ENCODE measurements at regions not wholly inside any gene's neighbourhood (a gene's known extent, or its start where the extent isn't known, plus 50 kb on each side); places are given as distances from the start of the nearest gene placed in this dataset.
"Not testable (repeated sequence)": the region's sequence is repeated elsewhere in the genome, so short reads cannot be mapped to it uniquely, and the experiment has no call there.

DNA sequence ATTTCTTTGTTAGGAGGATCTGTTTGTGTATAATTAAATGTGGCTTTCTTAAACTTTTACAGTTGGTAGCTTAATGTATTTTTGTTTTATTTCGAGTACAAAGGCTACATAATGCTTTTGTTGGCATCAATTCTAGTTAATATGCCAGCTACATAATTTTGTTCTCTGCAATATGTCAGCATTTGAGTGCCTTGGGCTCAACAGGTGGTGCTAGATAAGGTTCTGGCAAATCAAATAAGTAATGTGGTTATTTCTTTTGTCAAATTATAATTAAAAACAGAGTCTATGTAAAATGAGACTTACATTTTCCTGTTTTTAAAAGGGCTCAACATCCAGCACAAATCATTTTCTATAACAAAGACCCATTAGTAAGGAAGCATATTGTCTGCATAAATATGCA lies 410.6 kb upstream of the NR5A2 start:
- no peak for DNase-seq

DNA sequence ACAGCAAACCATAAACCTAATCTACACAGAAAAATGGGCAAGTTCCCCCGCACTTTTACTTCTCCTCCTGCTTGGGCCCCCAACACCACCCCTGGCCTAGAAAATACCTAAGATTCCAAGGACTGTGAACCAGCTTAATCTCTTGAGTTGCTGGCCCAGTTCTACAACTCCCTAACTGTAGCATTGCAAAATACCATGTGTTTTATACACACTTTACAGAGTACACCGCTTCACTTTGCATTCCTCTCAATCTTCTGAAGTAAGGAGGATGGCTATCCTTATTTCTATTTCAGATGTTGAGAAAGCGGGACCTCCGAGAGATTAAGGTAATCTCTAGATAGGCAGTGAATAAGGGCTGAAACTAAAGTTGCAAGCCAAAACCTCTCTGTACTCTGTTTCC lies 408.3 kb upstream of the NR5A2 start:
- DNase-seq = no peak

DNA sequence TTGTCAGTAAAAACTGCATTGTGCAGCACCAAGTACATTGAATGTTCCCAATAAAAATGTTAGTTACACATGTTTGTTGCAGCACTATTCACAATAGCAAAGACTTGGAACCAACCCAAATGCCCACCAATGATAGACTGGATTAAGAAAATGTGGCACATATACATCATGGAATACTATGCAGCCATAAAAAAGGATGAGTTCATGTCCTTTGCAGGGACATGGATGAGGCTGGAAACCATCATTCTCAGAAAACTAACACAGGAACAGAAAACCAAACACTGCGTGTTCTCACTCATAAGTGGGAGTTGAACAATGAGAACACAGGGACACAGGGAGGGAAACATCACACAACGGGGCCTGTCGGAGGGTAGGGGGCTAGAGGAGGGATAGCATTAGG lies 401.3 kb upstream of the NR5A2 start:
- not testable (repeated sequence) for DNase-seq

DNA sequence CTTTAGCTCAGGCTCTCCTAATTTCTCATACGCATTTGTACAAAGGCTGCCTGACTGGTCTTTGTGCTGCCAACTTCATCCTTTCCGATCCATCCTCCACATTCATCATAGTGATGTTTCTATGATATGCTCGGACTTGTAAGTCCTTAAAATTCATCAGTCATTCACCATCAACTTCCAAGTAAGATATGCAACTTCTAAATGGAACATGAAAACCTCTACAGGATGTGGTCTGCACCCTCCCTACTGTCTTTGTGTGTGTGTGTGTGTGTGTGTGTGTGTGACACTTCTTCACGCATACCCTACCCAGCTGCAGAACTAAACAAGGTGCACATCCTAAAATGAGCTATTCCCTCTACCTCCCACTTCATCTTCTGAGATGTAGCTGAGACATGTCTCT lies 397.9 kb upstream of the NR5A2 start:
- DNase-seq = no peak

DNA sequence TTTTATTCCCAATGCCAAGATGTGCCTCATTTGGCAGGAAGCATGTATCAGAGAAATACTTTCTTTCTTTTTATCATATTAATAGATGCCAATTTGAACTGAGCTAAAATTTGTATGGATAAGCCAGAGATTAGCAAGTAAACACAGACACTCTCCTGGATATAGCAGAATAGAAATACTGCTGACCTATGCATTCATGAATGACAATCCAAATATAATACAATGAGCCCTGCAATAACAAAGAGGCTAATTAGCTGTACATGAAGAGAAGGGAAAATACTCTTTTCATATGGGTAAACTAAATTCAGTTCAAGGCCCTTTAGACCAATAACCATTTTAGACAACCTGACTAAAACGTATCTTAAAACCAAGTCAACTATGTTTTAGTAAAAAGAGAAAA lies 388.1 kb upstream of the NR5A2 start:
- no peak for DNase-seq

DNA sequence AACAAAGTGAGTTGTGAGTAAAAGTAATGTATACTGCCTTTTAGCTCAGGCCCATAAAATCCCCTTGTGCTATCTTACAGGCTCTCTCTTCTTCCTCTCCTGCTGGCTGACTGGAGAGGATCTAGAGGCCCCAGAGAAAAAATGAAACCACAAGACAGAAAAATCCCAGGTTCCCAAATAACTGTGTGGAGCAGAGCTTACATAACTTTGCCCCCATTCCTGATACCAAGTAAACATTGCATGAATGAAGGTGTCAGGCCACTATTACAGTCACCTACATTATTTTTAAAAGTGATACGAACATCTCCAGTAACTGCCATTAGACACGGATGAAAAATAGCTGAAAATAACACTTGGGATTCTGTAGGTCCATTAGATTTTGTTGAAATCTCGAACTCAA lies 386.0 kb upstream of the NR5A2 start:
- DNase-seq = no peak

DNA sequence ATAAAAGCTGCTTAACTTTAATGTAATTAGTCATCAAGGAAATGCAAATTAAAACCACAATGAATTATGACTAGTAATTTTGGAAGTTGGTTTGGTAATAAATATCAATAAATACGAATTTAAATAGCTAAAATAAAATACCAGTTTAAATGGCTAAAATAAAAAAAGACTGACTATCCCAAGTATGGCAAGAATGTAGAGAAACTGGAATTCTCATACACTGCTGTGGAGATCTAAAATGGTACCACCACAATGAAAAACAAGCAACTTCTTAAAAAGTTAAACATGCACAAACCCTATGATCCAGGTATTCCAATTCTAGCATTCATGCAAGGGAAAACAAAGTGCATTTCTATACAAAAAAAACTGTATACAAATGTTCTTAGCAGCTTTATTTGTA lies 382.6 kb upstream of the NR5A2 start:
- DNase-seq = no peak

DNA sequence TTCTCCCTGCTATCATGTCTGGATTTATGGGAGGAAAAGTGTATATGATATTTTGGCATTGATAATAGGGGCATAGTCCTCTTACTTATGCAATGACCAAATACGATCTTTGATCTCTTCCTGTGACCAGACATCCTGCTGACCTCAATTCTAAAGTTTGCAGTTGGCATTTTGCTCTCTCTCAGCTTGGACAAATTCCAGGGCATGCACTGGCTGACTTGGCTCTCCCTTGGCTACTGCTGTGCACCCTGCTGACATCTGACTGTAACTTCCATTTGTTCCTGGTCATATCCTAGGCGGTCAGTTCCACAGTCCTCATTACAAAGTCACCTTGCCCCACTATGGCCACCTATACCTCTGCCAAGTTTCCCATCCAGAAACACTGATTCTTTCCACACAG lies 380.7 kb upstream of the NR5A2 start:
- peak in 1 of 3 donors; percentile 11 for DNase-seq

DNA sequence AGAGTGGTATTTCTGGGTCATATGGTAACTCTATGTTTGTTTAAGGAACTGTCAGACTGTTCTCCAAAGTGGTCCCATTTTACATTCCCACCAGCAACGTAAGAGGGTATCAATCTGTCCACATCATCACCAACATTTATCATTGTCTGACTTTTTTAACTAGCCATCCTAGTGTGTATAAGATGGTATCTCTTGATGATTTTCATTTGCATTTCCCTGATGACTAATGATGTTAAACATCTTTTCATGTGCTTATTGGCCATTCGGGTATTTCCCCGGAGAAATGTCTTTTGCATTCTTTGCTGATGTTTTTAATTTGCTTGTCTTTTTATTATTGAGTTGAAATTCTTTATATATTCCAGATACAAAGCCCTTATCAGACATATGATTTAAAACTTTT lies 370.1 kb upstream of the NR5A2 start:
- no peak for DNase-seq

DNA sequence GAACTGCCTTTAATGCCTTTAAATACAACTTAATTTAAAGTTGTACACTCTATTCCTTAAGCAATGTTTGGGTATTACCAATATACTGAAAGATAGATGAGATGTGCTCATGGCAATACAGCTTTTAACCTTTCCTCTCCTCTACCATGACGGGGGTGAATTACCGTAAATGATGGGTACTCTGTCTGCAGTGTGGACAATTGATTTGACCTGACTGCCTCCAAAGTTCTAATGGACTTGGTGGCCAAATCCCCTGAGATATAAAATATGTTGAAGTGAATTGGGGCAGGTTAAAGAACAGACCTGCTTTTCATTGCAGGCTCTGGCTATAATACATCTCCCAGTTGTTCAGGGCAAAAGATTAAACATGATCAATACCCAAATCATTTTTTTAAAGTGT lies 367.4 kb upstream of the NR5A2 start:
- DNase-seq = no peak

DNA sequence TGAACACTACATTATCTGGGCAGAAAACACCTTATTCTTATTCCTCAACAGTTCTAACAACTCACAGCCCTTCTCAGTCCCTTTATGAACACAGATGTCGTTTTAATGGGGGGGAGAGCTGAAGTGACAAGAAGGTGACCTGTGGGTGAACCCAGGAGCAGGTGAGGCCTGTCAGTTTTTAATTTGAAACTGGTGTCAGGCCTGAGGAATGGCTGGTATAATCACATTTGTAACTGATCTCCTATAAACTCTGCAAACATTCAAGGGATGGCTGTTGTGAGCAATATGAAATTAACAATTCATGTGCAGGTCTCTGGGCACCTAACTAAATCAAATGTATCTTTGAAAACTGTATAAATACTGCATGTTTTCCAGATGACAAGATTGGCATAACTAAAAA lies 362.1 kb upstream of the NR5A2 start:
- no peak for DNase-seq

DNA sequence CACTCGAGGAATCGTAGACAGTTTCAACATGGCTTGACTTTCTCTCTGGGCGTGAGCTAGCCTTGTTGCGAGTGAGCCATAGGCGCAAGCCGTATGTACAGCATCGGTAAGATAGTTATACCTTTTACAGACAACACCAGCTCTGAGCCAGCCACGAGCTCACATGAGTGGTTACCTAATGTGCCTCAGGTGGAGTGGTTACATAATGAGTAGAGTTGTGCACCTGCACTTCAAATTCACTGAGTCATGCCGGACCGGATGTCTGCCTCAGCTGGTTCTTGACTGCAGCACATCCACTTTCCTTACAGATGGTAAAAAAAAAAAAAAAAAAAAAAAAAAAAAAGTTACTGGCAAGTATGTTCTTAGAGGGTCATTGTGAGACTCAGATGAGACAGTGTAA lies 360.4 kb upstream of the NR5A2 start:
- no peak for DNase-seq

DNA sequence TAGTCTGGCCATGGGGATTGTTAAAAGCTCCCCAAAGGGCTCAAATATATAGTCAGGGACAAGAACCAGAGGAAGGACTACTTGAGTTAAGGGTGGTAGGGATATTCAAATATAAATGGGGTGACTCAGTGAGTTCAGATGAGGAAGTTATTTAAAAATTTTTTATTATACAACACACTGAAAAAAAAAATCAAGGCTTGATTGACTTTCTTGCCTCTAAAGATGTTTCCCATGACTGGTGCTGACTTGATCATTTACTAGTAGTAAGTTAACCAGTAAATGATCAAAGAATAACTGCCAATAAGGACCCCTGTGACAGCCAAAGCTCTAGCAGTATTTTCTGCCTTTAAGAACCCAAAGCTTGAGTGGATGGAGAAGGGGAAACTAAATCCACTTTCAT lies 357.6 kb upstream of the NR5A2 start:
- no peak for DNase-seq

DNA sequence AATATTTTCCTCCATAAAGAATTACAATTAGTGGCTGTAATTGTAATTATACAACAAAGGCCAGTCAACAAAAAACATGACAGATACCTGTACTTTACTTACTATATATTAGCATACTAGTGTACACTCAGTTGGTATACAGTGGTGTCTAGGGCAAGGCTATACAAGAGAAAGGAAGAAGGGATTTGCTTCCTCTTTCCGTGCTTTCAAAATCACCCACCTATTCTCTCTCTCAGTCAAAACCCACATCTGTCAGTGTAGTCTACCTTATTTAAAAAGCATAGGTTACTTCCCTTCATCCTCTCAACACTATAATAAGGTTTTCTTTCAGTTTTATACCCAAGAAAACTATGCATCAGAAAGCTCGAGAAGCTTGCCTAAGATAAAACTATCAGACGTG lies 355.8 kb upstream of the NR5A2 start:
- DNase-seq = no peak

DNA sequence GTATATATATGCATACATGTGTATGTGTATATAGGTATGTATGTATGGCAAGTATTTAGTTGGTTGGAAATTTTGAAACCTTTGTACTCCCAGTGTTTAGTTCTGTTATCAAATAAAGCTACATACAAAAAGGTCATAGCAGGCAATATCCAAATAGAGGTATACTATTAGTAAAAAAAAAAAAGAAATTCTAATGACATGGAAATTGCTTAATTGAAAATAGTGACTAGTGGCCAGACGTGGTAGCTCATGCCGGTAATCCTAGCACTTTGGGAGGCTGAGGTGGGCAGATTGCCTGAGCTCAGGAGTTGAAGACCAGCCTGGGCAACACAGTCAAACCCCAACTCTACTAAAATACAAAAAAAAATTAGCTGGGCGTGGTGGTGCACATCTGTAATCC lies 351.6 kb upstream of the NR5A2 start:
- DNase-seq = no peak

DNA sequence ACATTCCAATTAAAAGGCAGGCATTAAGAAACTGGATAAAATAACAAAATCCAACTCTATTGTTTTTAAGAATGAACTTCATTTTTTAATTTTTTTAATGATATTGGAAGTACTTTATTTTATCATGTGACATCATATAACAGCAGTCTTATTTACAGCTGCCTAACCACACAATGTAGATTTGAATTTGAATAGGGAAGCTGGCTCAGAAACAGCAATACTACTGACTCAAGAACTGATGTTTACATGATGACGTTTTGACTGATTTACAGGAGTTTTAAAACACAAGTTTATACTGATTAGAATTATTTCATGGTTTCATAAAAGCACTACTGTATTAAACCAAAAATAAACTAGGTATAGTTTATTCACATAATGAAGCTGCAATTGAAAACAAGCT lies 348.7 kb upstream of the NR5A2 start:
- no peak for DNase-seq

DNA sequence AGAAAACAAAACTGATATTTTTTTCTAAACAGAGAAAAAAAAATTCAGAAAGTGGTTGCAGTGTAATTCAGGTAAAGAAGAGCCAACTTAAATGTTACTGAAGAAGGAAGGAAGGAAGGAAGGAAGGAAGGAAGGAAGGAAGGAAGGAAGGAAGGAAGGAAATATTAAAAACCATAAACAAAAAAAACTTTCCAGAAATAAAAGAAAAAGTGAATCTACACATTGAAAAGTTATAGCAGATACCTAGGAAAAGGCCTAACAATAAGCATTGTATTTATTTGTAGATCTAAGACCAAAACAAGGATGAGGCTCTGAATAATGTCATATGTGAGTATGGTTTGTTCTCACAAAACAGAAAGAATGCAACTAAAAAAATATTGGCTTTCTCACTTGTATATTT lies 345.4 kb upstream of the NR5A2 start:
- DNase-seq = no peak

DNA sequence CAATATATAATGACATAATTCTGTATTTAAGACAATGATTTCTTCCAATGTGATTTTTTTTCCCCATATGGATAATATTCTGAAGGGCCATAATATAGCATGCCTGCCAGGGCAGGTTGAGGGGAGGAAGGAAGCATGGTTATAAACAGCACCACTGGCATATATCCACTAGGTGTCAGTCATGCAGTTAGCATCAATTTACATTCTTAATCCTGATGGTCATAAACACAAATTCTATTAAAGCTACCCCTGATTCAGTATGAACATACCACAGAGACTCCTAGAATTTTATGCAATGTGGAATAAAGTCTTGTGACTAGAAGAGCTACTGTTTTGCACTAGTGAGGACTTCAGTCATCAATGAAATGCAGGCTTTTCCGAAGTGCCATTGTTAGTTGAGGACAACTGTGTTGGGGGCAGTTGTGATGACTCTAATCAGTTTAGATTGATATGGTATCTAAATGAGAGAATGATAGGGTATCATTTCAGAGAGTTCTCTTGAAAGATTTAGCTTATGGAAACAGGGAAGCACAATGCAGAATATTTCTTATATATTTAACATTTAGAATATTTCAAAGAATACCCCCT lies 342.7 kb upstream of the NR5A2 start:
- DNase-seq = peak; percentile 39 to 62 (median 45)

DNA sequence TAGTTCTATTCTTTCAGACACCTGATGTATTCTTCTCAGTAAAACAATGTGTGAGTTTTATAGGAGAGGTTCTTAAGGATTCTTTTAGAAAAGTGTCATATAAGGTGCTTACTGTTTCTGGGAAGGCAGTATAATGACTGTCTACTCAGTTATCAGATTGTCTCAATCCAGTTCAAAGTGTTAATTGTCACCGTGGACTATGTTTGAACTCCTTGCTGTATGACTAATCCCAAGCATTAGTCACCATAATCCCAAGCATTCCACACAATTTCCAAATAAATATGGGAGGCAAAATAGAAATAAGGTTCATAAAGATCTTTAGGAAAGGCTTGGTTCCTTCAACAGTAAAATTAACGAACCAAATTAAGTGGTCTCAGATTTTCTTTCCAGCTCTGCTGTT lies 342.1 kb upstream of the NR5A2 start:
- peak in 1 of 3 donors; percentile 65 for DNase-seq

DNA sequence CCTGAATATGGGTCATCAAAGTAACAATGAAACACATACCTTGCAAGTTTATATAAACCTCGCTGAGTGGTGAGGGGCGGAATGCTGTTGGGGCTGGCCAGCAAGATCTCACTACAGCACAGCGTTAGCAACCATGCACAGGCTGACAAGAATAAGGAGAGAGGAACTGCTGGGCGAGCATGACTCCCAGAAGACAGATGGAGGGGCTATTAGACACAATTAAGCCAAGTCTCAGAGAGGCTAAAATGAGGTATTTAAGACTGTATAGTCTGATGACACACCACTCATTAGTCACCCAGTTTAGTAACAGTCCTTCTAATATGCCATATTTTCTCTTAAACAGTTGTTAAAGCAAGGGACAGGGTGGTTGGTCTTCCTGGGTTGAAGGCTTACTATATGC lies 340.2 kb upstream of the NR5A2 start:
- DNase-seq = peak in 1 of 3 donors; percentile 38

DNA sequence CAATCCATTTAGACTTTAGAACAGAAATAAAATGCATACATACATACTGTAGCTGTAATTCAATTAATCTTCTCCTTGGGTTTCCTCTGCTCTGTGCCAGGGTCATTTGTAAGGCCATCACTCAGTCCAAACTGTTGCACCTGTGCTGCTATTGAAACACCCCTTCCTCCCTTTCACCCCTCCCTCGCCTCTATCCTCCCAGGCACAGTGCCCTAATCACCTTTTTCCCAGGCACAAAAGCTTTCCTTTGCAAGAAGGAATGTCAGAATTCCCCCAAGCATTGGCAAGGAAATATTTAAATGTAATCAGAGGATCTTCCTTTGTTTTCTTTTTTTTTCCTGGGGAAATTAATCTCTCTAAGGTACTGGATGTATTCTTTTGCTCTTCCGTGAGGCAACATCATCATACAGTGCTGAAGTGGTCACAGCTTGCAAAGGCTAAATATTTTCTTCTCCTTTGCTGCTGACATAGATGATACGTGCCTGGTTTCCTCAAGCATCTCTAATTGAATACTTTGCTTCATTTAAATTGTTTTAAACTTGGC lies 339.3 kb upstream of the NR5A2 start:
- peak in 1 of 3 donors; percentile 8 for DNase-seq

DNA sequence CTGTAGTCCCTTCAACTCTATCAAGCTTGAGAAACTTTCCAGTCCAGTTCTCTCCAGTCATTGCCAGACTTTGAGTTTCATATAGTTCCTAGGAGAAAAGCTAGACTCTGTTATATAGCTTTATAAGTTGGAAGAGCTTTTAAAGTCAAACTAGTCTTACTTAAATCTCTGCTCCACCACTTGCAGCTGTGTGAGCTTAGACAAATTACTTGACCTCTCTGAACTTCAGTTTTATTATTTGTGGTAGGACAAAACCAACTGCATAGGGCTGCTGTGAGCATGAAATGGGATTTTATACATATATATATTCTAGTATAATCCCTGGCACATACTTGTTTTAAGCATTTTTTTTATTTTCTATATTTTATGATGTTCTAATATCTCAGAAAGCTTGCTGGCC lies 338.7 kb upstream of the NR5A2 start:
- DNase-seq = peak in 1 of 3 donors; percentile 7

DNA sequence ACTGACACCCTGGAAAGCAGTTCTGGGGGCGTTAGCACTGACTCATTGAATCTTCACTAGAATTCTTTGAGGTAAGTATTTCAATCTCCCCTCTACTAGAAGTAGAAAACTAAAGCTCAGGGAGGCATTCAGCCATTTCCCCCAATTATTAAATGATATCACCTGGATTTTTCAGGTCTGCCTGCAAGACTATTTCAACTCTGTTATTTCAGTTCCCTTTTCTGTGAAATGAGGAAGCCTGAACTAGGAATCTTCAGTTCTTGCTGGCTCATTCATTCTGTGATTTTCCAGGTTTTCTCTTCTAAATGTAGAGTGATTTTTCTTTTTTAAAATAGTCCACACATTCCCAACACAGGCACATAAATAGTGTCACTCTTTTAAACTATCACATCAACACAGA lies 337.0 kb upstream of the NR5A2 start:
- no peak for DNase-seq

DNA sequence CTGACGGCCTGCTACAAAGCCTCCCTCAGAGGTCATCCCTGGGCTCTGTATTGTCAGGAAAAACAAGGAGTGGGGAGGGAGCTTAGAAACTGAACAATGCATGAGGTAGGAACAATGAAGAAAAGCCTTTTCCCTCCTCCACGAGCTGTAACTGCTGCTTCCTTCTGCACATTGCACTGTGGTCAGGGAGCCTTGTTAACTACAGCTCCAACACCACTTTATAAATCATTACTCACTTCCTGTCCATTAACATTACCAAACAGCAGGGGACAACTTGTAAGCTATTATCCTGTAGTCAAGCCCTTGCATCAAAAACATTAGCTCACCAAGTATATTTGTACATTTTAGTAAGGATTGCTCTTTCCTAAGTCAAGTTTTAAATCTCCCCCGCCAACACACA lies 336.0 kb upstream of the NR5A2 start:
- peak; percentile 6 to 63 (median 24) for DNase-seq

DNA sequence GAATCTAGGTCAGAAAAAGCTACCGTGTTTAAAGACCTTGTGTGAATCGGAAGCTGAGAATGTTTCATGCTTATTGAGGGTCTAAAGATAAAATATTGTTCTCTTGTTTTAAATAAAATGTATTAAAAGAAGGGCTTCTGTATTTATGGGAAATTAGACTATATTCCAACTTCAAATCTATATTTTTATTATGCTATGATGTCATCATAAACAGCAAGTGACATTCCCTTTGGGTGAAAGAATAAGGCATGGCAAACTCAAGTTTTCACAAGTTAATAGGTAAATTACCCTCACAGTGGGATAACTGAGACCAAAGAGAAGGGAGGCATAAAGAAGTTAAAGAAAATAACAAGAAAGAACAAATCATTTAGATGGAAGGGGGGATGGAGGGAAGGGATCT lies 333.8 kb upstream of the NR5A2 start:
- DNase-seq = no peak

Data from muscle of back (tissue), 3 donors.